Pancreas (tissue), 10 donors: ENCODE measurements at regions not wholly inside any gene's neighbourhood (a gene's known extent, or its start where the extent isn't known, plus 50 kb on each side); places are given as distances from the start of the nearest gene placed in this dataset.

ENCODE experiments used
- ATAC-seq, 4 donors: fragments of 200-7000 bp; cut with Tn5 transposase; one replicate each; pipeline versions ENCODE4 v1.8.0 to v1.9.1; 2020; ENCODE audit warnings: mild to moderate bottlenecking in 4 of 4, moderate library complexity in 4 of 4
- DNase-seq, 6 donors: peaks; one replicate each; pipeline ENCODE4 v3.0.0-alpha.2; 2020
- FAIRE-seq: peaks from 2 replicates; lab custom pipeline; 2012; peaks lifted over from hg19 to GRCh38; lab: Jason Lieb, UNC
- H3K27ac ChIP-seq, 4 donors: fragments of 200-600 bp; sonication (generic); 1 replicate in 3 of 4; 2 replicates in 1 of 4; pipeline versions ENCODE4 v1.5.0 to v1.8.0; 2020
- H3K27me3 ChIP-seq, 4 donors: fragments of 200-600 bp; one replicate each; pipeline ENCODE4 v1.8.0; 2021
- H3K36me3 ChIP-seq, 3 donors: fragments of 200-600 bp; sonication (generic) in 1 of 3; one replicate each; pipeline versions ENCODE4 v1.5.0 to v1.8.0; 2020 to 2021
- H3K4me1 ChIP-seq, 3 donors: fragments of 200-600 bp; one replicate each; pipeline ENCODE4 v1.8.0; 2021
- H3K4me3 ChIP-seq, 4 donors: fragments of 200-600 bp; sonication (generic) in 2 of 4; one replicate each; pipeline versions ENCODE4 v1.5.0 to v1.8.0; 2020 to 2021
- H3K9me3 ChIP-seq, 4 donors: fragments of 200-600 bp; one replicate each; pipeline ENCODE4 v1.8.0; 2021
- CTCF ChIP-seq, 4 donors: fragments of 200-600 bp; sonication (generic) in 3 of 4; IDR thresholded peaks; one replicate each; pipeline versions ENCODE4 v1.5.0 to v1.8.0; 2021; ENCODE audit warnings: antibody characterized with exemption in 4 of 4
- WGBS, 2 donors: extraction: QIAGEN DNeasy Blood & Tissue Kit; methylation state at CpG; one replicate each; pipeline ENCODE4 v1.1.7; 2013; 5-methylcytosine and 5-hydroxymethylcytosine counted together
- intact Hi-C, 3 donors: fragments of 100-400 bp; cut with DNase I; formaldehyde crosslinking; loops; one replicate each; pipeline versions ENCODE4 v1.11.1 to v1.14.2; 2022
- donor health status: healthy with polysubstance abuse.
- donor health status: DM: no; HTN: no; CAD: no; lungs with moderate emphysema.
- donor health status: DM: no; HTN: no; CAD: no.
- donor health status: control.
- donor health status: control.
- donor health status: Bipolar disorder and iron deficiency.
- donor health status: DM: yes; HTN: yes; CAD: no.
- donor health status: DM: no; HTN: no; CAD: no.
- donor health status: DM: no; HTN: no; CAD: no.
- donor health status: DM: yes; HTN: yes; CAD: no.

GRCh38 chr4:171142639-171143038 is 670.6 kb upstream of the GALNTL6 start:
- peak in 2 of 4 donors; percentile 54 to 60 for ATAC-seq
- Histone ChIP-seq H3K27me3 (no peaks in the 10 kb centered on the region), H3K9me3 (no peaks in the 10 kb centered on the region), H3K27ac (no peak overlapping the region), H3K36me3 (no peaks in the 10 kb centered on the region), H3K4me3 (no peak overlapping the region), H3K4me1 (peaks cover 0 to 19% (median 13%) of the 10 kb centered on the region in 3 donors)
- 3 to 4% methylated on average over 1 of the region's 1 CpG for WGBS, 2 donors
- intact Hi-C loops: no loop called here
- no peak for DNase-seq
- no peak for TF ChIP-seq CTCF (IDR thresholded peaks at IDR 0.05)
- peak; percentile 76 for FAIRE-seq

GRCh38 chr4:171142045-171142444 is 671.2 kb upstream of the GALNTL6 start:
- ATAC-seq (peak in 3 of 4 donors; percentile 28 to 65 (median 56)), FAIRE-seq (no peak), DNase-seq (no peak)
- WGBS, 2 donors: 29 to 33% methylated on average over 1 of the region's 1 CpG
- no peak for TF ChIP-seq CTCF (IDR thresholded peaks at IDR 0.05)
- H3K4me1 ChIP-seq: peaks cover 0 to 19% (median 13%) of the 10 kb centered on the region in 3 donors
- no peaks in the 10 kb centered on the region for H3K9me3 ChIP-seq
- intact Hi-C loops: no loop called here
- H3K4me3 ChIP-seq: no peak overlapping the region
- no peaks in the 10 kb centered on the region for H3K27me3 ChIP-seq
- peak overlapping the region in 1 of 4 donors; percentile 20 for H3K27ac ChIP-seq
- no peaks in the 10 kb centered on the region for H3K36me3 ChIP-seq

GRCh38 chr4:171130256-171130801 is 682.9 kb upstream of the GALNTL6 start:
- FAIRE-seq: no peak
- intact Hi-C loops: no loop called here

GRCh38 chr4:171118091-171118490 is 695.1 kb upstream of the GALNTL6 start:
- H3K36me3 ChIP-seq: no peaks in the 10 kb centered on the region
- H3K27ac ChIP-seq: no peak overlapping the region
- no peak for TF ChIP-seq CTCF (IDR thresholded peaks at IDR 0.05)
- H3K9me3 ChIP-seq: no peaks in the 10 kb centered on the region
- FAIRE-seq: no peak
- no peaks in the 10 kb centered on the region for H3K27me3 ChIP-seq
- H3K4me1 ChIP-seq: no peaks in the 10 kb centered on the region
- intact Hi-C loops: no loop called here
- no peak for DNase-seq
- no peak for ATAC-seq
- H3K4me3 ChIP-seq: no peak overlapping the region

More at GRCh38 chr4:171130256-171130801, 682.9 kb upstream of the GALNTL6 start:
- H3K9me3 ChIP-seq: peaks cover 0 to 4% (median 0%) of the 10 kb centered on the region in 4 donors
- no peak for TF ChIP-seq CTCF (IDR thresholded peaks at IDR 0.05)
- 2 to 4% methylated on average over 3 of the region's 3 CpGs for WGBS, 2 donors
- H3K36me3 ChIP-seq: no peaks in the 10 kb centered on the region
- no peaks in the 10 kb centered on the region for H3K27me3 ChIP-seq
- peak in 3 of 6 donors; percentile 35 to 59 (median 54) for DNase-seq
- H3K4me3 ChIP-seq: peak overlapping the region in 1 of 4 donors; percentile 3
- ATAC-seq: peak; percentile 98 to 100 (median 98)
- peak overlapping the region; percentile 41 to 87 (median 80) for H3K27ac ChIP-seq
- H3K4me1 ChIP-seq: peaks cover 0 to 24% (median 17%) of the 10 kb centered on the region in 3 donors

GRCh38 chr4:171117457-171117856 is 695.7 kb upstream of the GALNTL6 start:
- no peaks in the 10 kb centered on the region for H3K4me1 ChIP-seq
- intact Hi-C loops: no loop called here
- H3K9me3 ChIP-seq: no peaks in the 10 kb centered on the region
- no peak overlapping the region for H3K4me3 ChIP-seq
- ATAC-seq: no peak
- no peak for FAIRE-seq
- H3K36me3 ChIP-seq: no peaks in the 10 kb centered on the region
- DNase-seq: no peak
- 94 to 97% methylated on average over 1 of the region's 1 CpG for WGBS, 2 donors
- no peaks in the 10 kb centered on the region for H3K27me3 ChIP-seq
- no peak overlapping the region for H3K27ac ChIP-seq
- no peak for TF ChIP-seq CTCF (IDR thresholded peaks at IDR 0.05)
